Keratinocyte (primary cell): ENCODE measurements at regions not wholly inside any gene's neighbourhood (a gene's known extent, or its start where the extent isn't known, plus 50 kb on each side); places are given as distances from the start of the nearest gene placed in this dataset.

Experiments
- DNase-seq: peaks from one replicate; pipeline ENCODE4 v3.0.0-alpha.2; 2011; ENCODE audit warnings: low read depth, missing footprints, low spot score
- FAIRE-seq: peaks from 2 replicates; lab custom pipeline; 2011; peaks lifted over from hg19 to GRCh38; lab: Jason Lieb, UNC
- H2AFZ ChIP-seq: 2 replicates; pipeline ENCODE4 v1.6.0; 2012; ENCODE audit warnings: low read length, control low read depth, inconsistent platforms; ENCODE audit not compliant: control insufficient read depth
- H3K27ac ChIP-seq: 2 replicates; pipeline ENCODE4 v1.5.1; 2011; ENCODE audit warnings: low read length; ENCODE audit not compliant: control insufficient read depth, insufficient read depth
- H3K27me3 ChIP-seq: 3 replicates; pipeline ENCODE4 v1.6.0; 2011; ENCODE audit warnings: low read length; ENCODE audit not compliant: control insufficient read depth, insufficient read depth; ENCODE audit errors: extremely low read depth
- H3K36me3 ChIP-seq, 2 experiments: 2 replicates in 1 of 2; 3 replicates in 1 of 2; pipeline ENCODE4 v1.5.1; 2011; ENCODE audit warnings: low read length in 2 of 2, mild to moderate bottlenecking in 1 of 2; ENCODE audit not compliant: control insufficient read depth in 2 of 2, insufficient read depth in 2 of 2; ENCODE audit errors: extremely low read depth in 1 of 2
- H3K4me1 ChIP-seq: 3 replicates; pipeline ENCODE4 v1.5.1; 2011; ENCODE audit warnings: low read length; ENCODE audit not compliant: control insufficient read depth, insufficient read depth; ENCODE audit errors: extremely low read depth
- H3K4me2 ChIP-seq: 3 replicates; pipeline ENCODE4 v1.6.0; 2011; ENCODE audit warnings: low read depth, low read length; ENCODE audit not compliant: control insufficient read depth, insufficient read depth; ENCODE audit errors: extremely low read depth
- H3K4me3 ChIP-seq, 3 experiments: fragments of 200-600 bp in 1 of 3; sonication (generic) in 1 of 3; 2 replicates in 2 of 3; 3 replicates in 1 of 3; pipeline ENCODE4 v1.5.1; 2011 to 2016; ENCODE audit warnings: low read length in 3 of 3, mild to moderate bottlenecking in 3 of 3, control low read depth in 2 of 3, inconsistent platforms in 1 of 3, low read depth in 1 of 3, mixed read lengths in 1 of 3, mixed run types in 1 of 3, moderate library complexity in 1 of 3; ENCODE audit not compliant: control insufficient read depth in 2 of 3, insufficient read depth in 2 of 3; ENCODE audit errors: extremely low read depth in 1 of 3
- H3K79me2 ChIP-seq: 2 replicates; pipeline ENCODE4 v1.6.0; 2012; ENCODE audit warnings: low read length; ENCODE audit not compliant: control insufficient read depth, insufficient read depth
- H3K9ac ChIP-seq: 3 replicates; pipeline ENCODE4 v1.6.0; 2011; ENCODE audit warnings: low read length; ENCODE audit not compliant: control insufficient read depth, insufficient read depth; ENCODE audit errors: extremely low read depth
- H3K9me1 ChIP-seq: 3 replicates; pipeline ENCODE4 v1.6.0; 2011; ENCODE audit warnings: low read length; ENCODE audit not compliant: control insufficient read depth, insufficient read depth; ENCODE audit errors: extremely low read depth
- H3K9me3 ChIP-seq: 2 replicates; pipeline ENCODE4 v1.5.1; 2012; ENCODE audit warnings: low read depth, low read length; ENCODE audit not compliant: control insufficient read depth
- H4K20me1 ChIP-seq: 3 replicates; pipeline ENCODE4 v1.6.0; 2011; ENCODE audit warnings: low read length; ENCODE audit not compliant: control insufficient read depth, insufficient read depth; ENCODE audit errors: extremely low read depth
- EZH2 ChIP-seq: IDR thresholded peaks from one replicate; pipeline ENCODE4 v1.6.1; 2012; ENCODE audit warnings: inconsistent platforms, mild to moderate bottlenecking, low read length, moderate library complexity
- dilution Hi-C: fragments of 300-500 bp; cut with MboI; formaldehyde crosslinking; loops from one replicate; pipeline ENCODE4 v1.7.0; 2020; ENCODE audit warnings: low sequenced_read_pairs; ENCODE audit not compliant: extremely low pct_ligation_motif_present
- TF ChIP-seq, protein P1 (sequence below), 3 experiments: IDR thresholded peaks in 1 of 3; conservative IDR thresholded peaks in 1 of 3; optimal IDR thresholded peaks in 1 of 3; 2 replicates in 2 of 3; 3 replicates in 1 of 3; pipeline versions ENCODE3 to v1.5.1; 2011; ENCODE audit warnings: low read length in 3 of 3, mild to moderate bottlenecking in 3 of 3, moderate library complexity in 2 of 3, control low read depth in 1 of 3, inconsistent platforms in 1 of 3; ENCODE audit not compliant: insufficient read depth in 2 of 3; ENCODE audit errors: extremely low read depth in 1 of 3

GRCh38 chr5:126117044-126117443, 306.2 kb upstream of the GRAMD2B start:
- dilution Hi-C loops, result no loop called here

DNA sequence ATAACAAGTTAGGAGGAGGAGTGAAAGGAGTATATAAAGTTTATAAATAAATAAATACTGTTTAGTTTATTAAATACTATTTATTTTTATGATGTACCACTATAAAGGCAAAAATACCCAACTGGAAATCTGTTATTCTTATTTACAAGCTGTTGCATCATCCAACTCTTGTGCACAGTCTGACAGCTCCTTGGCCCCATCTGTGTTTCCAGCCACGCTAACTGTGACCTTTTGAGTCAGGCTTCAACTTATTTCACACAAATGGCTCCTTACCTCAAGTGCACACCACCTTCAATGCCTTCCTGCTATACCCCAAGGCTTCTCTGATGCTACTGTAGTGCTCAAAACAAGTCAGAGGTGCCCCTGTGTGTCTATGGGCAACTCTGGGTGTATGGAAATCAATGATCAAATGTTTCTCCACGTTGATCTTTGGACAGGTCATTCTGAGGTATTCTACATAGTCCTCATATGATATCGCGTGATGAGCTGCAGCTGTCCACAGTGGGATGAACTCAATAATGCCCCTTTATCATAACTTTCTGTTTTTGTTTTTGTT, 303.2 kb upstream of the GRAMD2B start:
- no peak overlapping the region for H3K27ac ChIP-seq
- H3K36me3 ChIP-seq, result no peaks in the 10 kb centered on the region
- H3K4me3 ChIP-seq, result no peak overlapping the region
- no peaks in the 10 kb centered on the region for H4K20me1 ChIP-seq
- no peak overlapping the region for H2AFZ ChIP-seq
- H3K79me2 ChIP-seq, result no peaks in the 10 kb centered on the region
- DNase-seq, result no peak
- no peaks in the 10 kb centered on the region for H3K9me3 ChIP-seq
- peaks cover 11% of the 10 kb centered on the region for H3K4me1 ChIP-seq
- no peak for FAIRE-seq
- no peak overlapping the region for H3K4me2 ChIP-seq
- no peak overlapping the region for H3K9ac ChIP-seq
- dilution Hi-C loops, result no loop called here
- no peaks in the 10 kb centered on the region for H3K9me1 ChIP-seq
- H3K27me3 ChIP-seq, result no peaks in the 10 kb centered on the region
- no peak for TF ChIP-seq EZH2
- TF ChIP-seq, protein P1, sequence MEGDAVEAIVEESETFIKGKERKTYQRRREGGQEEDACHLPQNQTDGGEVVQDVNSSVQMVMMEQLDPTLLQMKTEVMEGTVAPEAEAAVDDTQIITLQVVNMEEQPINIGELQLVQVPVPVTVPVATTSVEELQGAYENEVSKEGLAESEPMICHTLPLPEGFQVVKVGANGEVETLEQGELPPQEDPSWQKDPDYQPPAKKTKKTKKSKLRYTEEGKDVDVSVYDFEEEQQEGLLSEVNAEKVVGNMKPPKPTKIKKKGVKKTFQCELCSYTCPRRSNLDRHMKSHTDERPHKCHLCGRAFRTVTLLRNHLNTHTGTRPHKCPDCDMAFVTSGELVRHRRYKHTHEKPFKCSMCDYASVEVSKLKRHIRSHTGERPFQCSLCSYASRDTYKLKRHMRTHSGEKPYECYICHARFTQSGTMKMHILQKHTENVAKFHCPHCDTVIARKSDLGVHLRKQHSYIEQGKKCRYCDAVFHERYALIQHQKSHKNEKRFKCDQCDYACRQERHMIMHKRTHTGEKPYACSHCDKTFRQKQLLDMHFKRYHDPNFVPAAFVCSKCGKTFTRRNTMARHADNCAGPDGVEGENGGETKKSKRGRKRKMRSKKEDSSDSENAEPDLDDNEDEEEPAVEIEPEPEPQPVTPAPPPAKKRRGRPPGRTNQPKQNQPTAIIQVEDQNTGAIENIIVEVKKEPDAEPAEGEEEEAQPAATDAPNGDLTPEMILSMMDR (optimal IDR thresholded peaks at IDR 0.05 in 1 of 3, IDR thresholded peaks at IDR 0.05 in 1 of 3, conservative IDR thresholded peaks at IDR 0.05 in 1 of 3; ENCODE audit: extremely low read depth in 1 of 3, insufficient read depth in 2 of 3, low read length in 3 of 3), result no peak

More at GRCh38 chr5:126117044-126117443, 306.2 kb upstream of the GRAMD2B start:
- no peak for DNase-seq
- no peak overlapping the region for H3K27ac ChIP-seq
- no peak overlapping the region for H3K9ac ChIP-seq
- no peaks in the 10 kb centered on the region for H3K9me3 ChIP-seq
- no peak overlapping the region for H2AFZ ChIP-seq
- no peak for FAIRE-seq
- H3K9me1 ChIP-seq, result no peaks in the 10 kb centered on the region
- no peaks in the 10 kb centered on the region for H3K79me2 ChIP-seq
- no peaks in the 10 kb centered on the region for H4K20me1 ChIP-seq
- H3K27me3 ChIP-seq, result no peaks in the 10 kb centered on the region
- no peak overlapping the region for H3K4me2 ChIP-seq
- H3K4me3 ChIP-seq, result no peak overlapping the region
- no peaks in the 10 kb centered on the region for H3K36me3 ChIP-seq
- H3K4me1 ChIP-seq, result no peaks in the 10 kb centered on the region
- TF ChIP-seq EZH2, result no peak
- TF ChIP-seq, protein P1 (optimal IDR thresholded peaks at IDR 0.05 in 1 of 3, IDR thresholded peaks at IDR 0.05 in 1 of 3, conservative IDR thresholded peaks at IDR 0.05 in 1 of 3; ENCODE audit: extremely low read depth in 1 of 3, insufficient read depth in 2 of 3, low read length in 3 of 3), result no peak
